Breast epithelium (tissue), 4 donors: ENCODE measurements at regions not wholly inside any gene's neighbourhood (a gene's known extent, or its start where the extent isn't known, plus 50 kb on each side); places are given as distances from the start of the nearest gene placed in this dataset.

ENCODE experiments used
- DNase-seq, 2 donors: peaks; one replicate each; pipeline ENCODE4 v3.0.0-alpha.2; 2019; ENCODE audit warnings: low spot score in 2 of 2
- H3K27ac ChIP-seq, 2 donors: fragments of 200-600 bp; sonication (generic) in 1 of 2; one replicate each; pipeline ENCODE4 v1.5.1; 2016 to 2019; ENCODE audit warnings: mild to moderate bottlenecking in 1 of 2
- H3K27me3 ChIP-seq, 2 donors: fragments of 200-600 bp; sonication (generic) in 1 of 2; one replicate each; pipeline versions ENCODE4 v1.5.1 to v1.6.0; 2017 to 2019; ENCODE audit warnings: control low read depth in 1 of 2, mild to moderate bottlenecking in 1 of 2
- H3K36me3 ChIP-seq: fragments of 200-600 bp; one replicate; pipeline ENCODE4 v1.5.1; 2019
- H3K4me1 ChIP-seq, 2 donors: fragments of 200-600 bp; sonication (generic); one replicate each; pipeline ENCODE4 v1.5.1; 2016 to 2019; ENCODE audit warnings: control low read depth in 1 of 2
- H3K4me3 ChIP-seq, 3 donors: fragments of 200-600 bp; sonication (generic); 1 replicate in 2 of 3; 2 replicates in 1 of 3; pipeline ENCODE4 v1.5.1; 2016 to 2019; ENCODE audit warnings: mild to moderate bottlenecking in 3 of 3, moderate library complexity in 2 of 3
- H3K9me3 ChIP-seq, 2 donors: fragments of 200-600 bp; sonication (generic) in 1 of 2; one replicate each; pipeline ENCODE4 v1.5.1; 2016 to 2019; ENCODE audit warnings: control low read depth in 1 of 2
- CTCF ChIP-seq, 3 donors: fragments of 450-650 bp; IDR thresholded peaks; one replicate each; pipeline ENCODE4 v1.5.1; 2016 to 2017; ENCODE audit warnings: antibody characterized with exemption in 3 of 3, mild to moderate bottlenecking in 3 of 3, moderate library complexity in 3 of 3
- POLR2A ChIP-seq: fragments of 450-650 bp; IDR thresholded peaks from one replicate; pipeline ENCODE4 v1.6.1; 2016; ENCODE audit warnings: antibody characterized with exemption, mild to moderate bottlenecking, moderate library complexity
- POLR2AphosphoS5 ChIP-seq, 3 donors: sonication (generic); formaldehyde crosslinking; IDR thresholded peaks; one replicate each; pipeline ENCODE4 v1.6.1; 2017; ENCODE audit warnings: antibody characterized with exemption in 3 of 3
- intact Hi-C: fragments of 100-400 bp; cut with DNase I; formaldehyde crosslinking; loops from one replicate; pipeline ENCODE4 v1.15.1; 2023; ENCODE audit warnings: low total_unique reads

GRCh38 chr4:176498617-176499256 lies 179.0 kb downstream of the SPCS3 start:
- no peak overlapping the region for H3K4me3 ChIP-seq
- no peaks in the 10 kb centered on the region for H3K9me3 ChIP-seq
- DNase-seq, result no peak
- H3K27ac ChIP-seq, result no peak overlapping the region
- H3K4me1 ChIP-seq, result no peaks in the 10 kb centered on the region
- TF ChIP-seq POLR2AphosphoS5 (IDR thresholded peaks at IDR 0.05), result no peak
- TF ChIP-seq POLR2A, result no peak
- no peak for TF ChIP-seq CTCF (IDR thresholded peaks at IDR 0.05)
- intact Hi-C loops, result no loop called here
- no peaks in the 10 kb centered on the region for H3K36me3 ChIP-seq
- H3K27me3 ChIP-seq, result no peaks in the 10 kb centered on the region

- intact Hi-C loops, result no loop called here
- H3K9me3 ChIP-seq, result no peaks in the 10 kb centered on the region
- H3K27me3 ChIP-seq, result no peaks in the 10 kb centered on the region
- no peak for DNase-seq
- no peak overlapping the region for H3K4me3 ChIP-seq
- no peak overlapping the region for H3K27ac ChIP-seq
- TF ChIP-seq CTCF (IDR thresholded peaks at IDR 0.05) (no peak), POLR2A (no peak), POLR2AphosphoS5 (IDR thresholded peaks at IDR 0.05) (no peak)
- H3K36me3 ChIP-seq, result no peaks in the 10 kb centered on the region
- H3K4me1 ChIP-seq, result no peaks in the 10 kb centered on the region
Measured at GRCh38 chr4:176499518-176499917, 179.8 kb downstream of the SPCS3 start.

- H3K4me3 ChIP-seq, result no peak overlapping the region
- H3K27me3 ChIP-seq, result no peaks in the 10 kb centered on the region
- no peak overlapping the region for H3K27ac ChIP-seq
- H3K4me1 ChIP-seq, result no peaks in the 10 kb centered on the region
- H3K36me3 ChIP-seq, result no peaks in the 10 kb centered on the region
- DNase-seq, result no peak
- H3K9me3 ChIP-seq, result no peaks in the 10 kb centered on the region
- TF ChIP-seq CTCF (IDR thresholded peaks at IDR 0.05) (no peak), POLR2AphosphoS5 (IDR thresholded peaks at IDR 0.05) (no peak), POLR2A (no peak)
- intact Hi-C loops, result no loop called here
Measured at GRCh38 chr4:176500894-176501293, 181.1 kb downstream of the SPCS3 start.

- H3K27me3 ChIP-seq, result no peaks in the 10 kb centered on the region
- no peak for DNase-seq
- TF ChIP-seq POLR2A (no peak), POLR2AphosphoS5 (IDR thresholded peaks at IDR 0.05) (no peak), CTCF (IDR thresholded peaks at IDR 0.05) (no peak)
- no peaks in the 10 kb centered on the region for H3K4me1 ChIP-seq
- no peaks in the 10 kb centered on the region for H3K9me3 ChIP-seq
- no peak overlapping the region for H3K4me3 ChIP-seq
- no peak overlapping the region for H3K27ac ChIP-seq
- H3K36me3 ChIP-seq, result no peaks in the 10 kb centered on the region
- intact Hi-C loops, result no loop called here
Measured at GRCh38 chr4:176504118-176504517, 184.4 kb downstream of the SPCS3 start.

GRCh38 chr4:176507845-176508533 lies 188.2 kb downstream of the SPCS3 start:
- TF ChIP-seq CTCF (IDR thresholded peaks at IDR 0.05) (no peak), POLR2AphosphoS5 (IDR thresholded peaks at IDR 0.05) (no peak), POLR2A (no peak)
- Histone ChIP-seq H3K9me3 (no peaks in the 10 kb centered on the region), H3K4me1 (no peaks in the 10 kb centered on the region), H3K36me3 (no peaks in the 10 kb centered on the region), H3K4me3 (no peak overlapping the region), H3K27ac (no peak overlapping the region), H3K27me3 (no peaks in the 10 kb centered on the region)
- DNase-seq, result no peak
- intact Hi-C loops, result no loop called here
